Upper lobe of left lung (tissue), 6 donors: ENCODE measurements at regions not wholly inside any gene's neighbourhood (a gene's known extent, or its start where the extent isn't known, plus 50 kb on each side); places are given as distances from the start of the nearest gene placed in this dataset.

Experiments
- ATAC-seq, 2 donors: fragments of 200-7000 bp; cut with Tn5 transposase; one replicate each; pipeline ENCODE4 v1.9.1; 2022; ENCODE audit warnings: mild to moderate bottlenecking in 2 of 2, moderate library complexity in 2 of 2; ENCODE audit not compliant: low FRiP score in 2 of 2
- DNase-seq, 2 donors: peaks; one replicate each; pipeline ENCODE4 v3.0.0-alpha.2; 2019 to 2020
- H3K27ac ChIP-seq, 4 donors: fragments of 200-600 bp; sonication (generic); one replicate each; pipeline ENCODE4 v1.5.1; 2016 to 2019
- H3K27me3 ChIP-seq, 4 donors: fragments of 200-600 bp; sonication (generic); one replicate each; pipeline ENCODE4 v1.5.1; 2017 to 2019
- H3K36me3 ChIP-seq, 4 donors: fragments of 200-600 bp; sonication (generic); one replicate each; pipeline ENCODE4 v1.5.1; 2016 to 2019
- H3K4me1 ChIP-seq, 4 donors: fragments of 200-600 bp; sonication (generic); one replicate each; pipeline ENCODE4 v1.5.1; 2018 to 2019
- H3K4me3 ChIP-seq, 4 donors: fragments of 200-600 bp; sonication (generic); one replicate each; pipeline ENCODE4 v1.5.1; 2017 to 2019; ENCODE audit warnings: mild to moderate bottlenecking in 2 of 4, moderate library complexity in 1 of 4
- H3K9me3 ChIP-seq, 4 donors: fragments of 200-600 bp; sonication (generic); one replicate each; pipeline ENCODE4 v1.5.1; 2018 to 2019
- CTCF ChIP-seq, 6 experiments: fragments of 450-650 bp in 4 of 6; fragments of 200-600 bp in 2 of 6; sonication (generic) in 2 of 6; IDR thresholded peaks; one replicate each; pipeline ENCODE4 v1.5.1; 2016 to 2019; ENCODE audit warnings: antibody characterized with exemption in 6 of 6
- EP300 ChIP-seq, 4 donors: sonication (generic); formaldehyde crosslinking; IDR thresholded peaks; one replicate each; pipeline ENCODE4 v1.5.1; 2017; ENCODE audit warnings: antibody characterized with exemption in 4 of 4, control low read depth in 2 of 4
- POLR2A ChIP-seq, 4 donors: fragments of 450-650 bp; IDR thresholded peaks; one replicate each; pipeline ENCODE4 v1.5.1; 2016 to 2017; ENCODE audit warnings: antibody characterized with exemption in 4 of 4, mild to moderate bottlenecking in 2 of 4
- POLR2AphosphoS5 ChIP-seq, 2 donors: sonication (generic); formaldehyde crosslinking; IDR thresholded peaks; one replicate each; pipeline ENCODE4 v1.5.1; 2017; ENCODE audit warnings: antibody characterized with exemption in 2 of 2
- WGBS, 2 donors: methylation state at CpG; one replicate each; pipeline ENCODE4 v1.1.5; 2017 to 2018; 5-methylcytosine and 5-hydroxymethylcytosine counted together
- donor health status: DM: no; HTN: no; CAD: no; lungs with moderate emphysema.
- donor health status: DM: no; HTN: yes; CAD: no; lungs with severe emphysema.

GRCh38 chr4:97235521-97235920, 907.8 kb downstream of the STPG2 start:
- TF ChIP-seq EP300 (IDR thresholded peaks at IDR 0.05) (no peak), POLR2AphosphoS5 (IDR thresholded peaks at IDR 0.05) (no peak), POLR2A (IDR thresholded peaks at IDR 0.05) (no peak), CTCF (IDR thresholded peaks at IDR 0.05) (no peak)
- 41 to 54% methylated on average over 3 of the region's 3 CpGs for WGBS, 2 donors
- Histone ChIP-seq H3K27me3 (no peaks in the 10 kb centered on the region), H3K36me3 (no peaks in the 10 kb centered on the region), H3K27ac (no peak overlapping the region), H3K4me1 (no peaks in the 10 kb centered on the region), H3K4me3 (no peak overlapping the region), H3K9me3 (no peaks in the 10 kb centered on the region)
- no peak for ATAC-seq
- DNase-seq, result no peak

GRCh38 chr4:97238956-97239666, 904.2 kb downstream of the STPG2 start:
- Histone ChIP-seq H3K27me3 (no peaks in the 10 kb centered on the region), H3K36me3 (no peaks in the 10 kb centered on the region), H3K27ac (no peak overlapping the region), H3K4me1 (no peaks in the 10 kb centered on the region), H3K4me3 (no peak overlapping the region), H3K9me3 (no peaks in the 10 kb centered on the region)
- TF ChIP-seq POLR2A (IDR thresholded peaks at IDR 0.05) (no peak), CTCF (IDR thresholded peaks at IDR 0.05) (no peak), POLR2AphosphoS5 (IDR thresholded peaks at IDR 0.05) (no peak), EP300 (IDR thresholded peaks at IDR 0.05) (no peak)
- 85 to 87% methylated on average over 4 of the region's 4 CpGs for WGBS, 2 donors
- no peak for DNase-seq
- no peak for ATAC-seq

GRCh38 chr4:97239667-97239997, 903.6 kb downstream of the STPG2 start:
- H3K27me3 ChIP-seq, result no peaks in the 10 kb centered on the region
- no peaks in the 10 kb centered on the region for H3K9me3 ChIP-seq
- H3K4me1 ChIP-seq, result no peaks in the 10 kb centered on the region
- no peak overlapping the region for H3K27ac ChIP-seq
- TF ChIP-seq POLR2AphosphoS5 (IDR thresholded peaks at IDR 0.05) (no peak), POLR2A (IDR thresholded peaks at IDR 0.05) (no peak), CTCF (IDR thresholded peaks at IDR 0.05) (no peak), EP300 (IDR thresholded peaks at IDR 0.05) (no peak)
- ATAC-seq, result no peak
- DNase-seq, result no peak
- no peak overlapping the region for H3K4me3 ChIP-seq
- H3K36me3 ChIP-seq, result no peaks in the 10 kb centered on the region

GRCh38 chr4:97252615-97253154, 890.6 kb downstream of the STPG2 start:
- H3K36me3 ChIP-seq, result no peaks in the 10 kb centered on the region
- no peaks in the 10 kb centered on the region for H3K4me1 ChIP-seq
- 59 to 70% methylated on average over 1 of the region's 1 CpG for WGBS, 2 donors
- no peaks in the 10 kb centered on the region for H3K27me3 ChIP-seq
- DNase-seq (no peak), ATAC-seq (no peak)
- no peak overlapping the region for H3K4me3 ChIP-seq
- H3K27ac ChIP-seq, result no peak overlapping the region
- no peak for TF ChIP-seq POLR2AphosphoS5 (IDR thresholded peaks at IDR 0.05)
- no peak for TF ChIP-seq POLR2A (IDR thresholded peaks at IDR 0.05)
- TF ChIP-seq EP300 (IDR thresholded peaks at IDR 0.05), result no peak
- no peak for TF ChIP-seq CTCF (IDR thresholded peaks at IDR 0.05)
- no peaks in the 10 kb centered on the region for H3K9me3 ChIP-seq

- TF ChIP-seq EP300 (IDR thresholded peaks at IDR 0.05) (no peak), POLR2A (IDR thresholded peaks at IDR 0.05) (no peak), POLR2AphosphoS5 (IDR thresholded peaks at IDR 0.05) (no peak), CTCF (IDR thresholded peaks at IDR 0.05) (no peak)
Observed at GRCh38 chr4:97262769-97263168, 880.5 kb downstream of the STPG2 start.

More at GRCh38 chr4:97262769-97263168, 880.5 kb downstream of the STPG2 start:
- Histone ChIP-seq H3K36me3 (no peaks in the 10 kb centered on the region), H3K4me3 (no peak overlapping the region), H3K27me3 (no peaks in the 10 kb centered on the region), H3K9me3 (no peaks in the 10 kb centered on the region), H3K27ac (no peak overlapping the region), H3K4me1 (no peaks in the 10 kb centered on the region)
- DNase-seq (no peak), ATAC-seq (no peak)
- 83 to 87% methylated on average over 6 of the region's 6 CpGs for WGBS, 2 donors
